IMR-90 (cell line): ENCODE measurements at regions not wholly inside any gene's neighbourhood (a gene's known extent, or its start where the extent isn't known, plus 50 kb on each side); places are given as distances from the start of the nearest gene placed in this dataset.

Experiments
- ATAC-seq: fragments of 200-7000 bp; cut with Tn5 transposase; 2 replicates; pipeline ENCODE4 v1.9.1; 2020; ENCODE audit warnings: low read depth, mild to moderate bottlenecking, moderate library complexity
- BruUV-seq: library from RNA; stranded (reverse); fragments of 400-500 nt; replicated peaks from 2 replicates; lab custom pipeline; 2021; lab: Mats Ljungman, UMichigan
- CTCF ChIA-PET: fragments of 300-600 bp; formaldehyde crosslinking; extraction: SDS; loops from one replicate; lab custom pipeline; 2021; ENCODE audit warnings: antibody characterized with exemption; lab: Yijun Ruan, JAX
- POLR2A ChIA-PET: fragments of 300-600 bp; sonication (Branson Sonifier 250); formaldehyde crosslinking; loops from one replicate; lab custom pipeline; 2022; ENCODE audit warnings: antibody characterized with exemption; ENCODE audit not compliant: unreplicated experiment; lab: Charles Lee
- DNase-seq: peaks from one replicate; pipeline ENCODE4 v3.0.0; 2013
- H2AFZ ChIP-seq: replicated peaks from 2 replicates; pipeline ENCODE3; 2013; ENCODE audit warnings: low read length, mild to moderate bottlenecking; ENCODE audit not compliant: poor library complexity
- H2AK5ac ChIP-seq: 2 replicates; pipeline ENCODE4 v1.6.1; 2013; ENCODE audit warnings: low read depth, low read length, inconsistent platforms
- H2AK9ac ChIP-seq: replicated peaks from 2 replicates; pipeline ENCODE3; 2013; ENCODE audit warnings: mild to moderate bottlenecking, low read depth, low read length, moderate library complexity; ENCODE audit not compliant: poor library complexity
- H2BK120ac ChIP-seq: 2 replicates; pipeline ENCODE4 v1.6.1; 2013; ENCODE audit warnings: low read depth, low read length, inconsistent platforms
- H2BK15ac ChIP-seq: 3 replicates; pipeline ENCODE4 v1.6.1; 2013; ENCODE audit warnings: low read depth, low read length, inconsistent platforms
- H2BK20ac ChIP-seq: 2 replicates; pipeline ENCODE4 v1.6.1; 2013; ENCODE audit warnings: low read depth, mild to moderate bottlenecking, inconsistent platforms, low read length, moderate library complexity
- H2BK5ac ChIP-seq: 2 replicates; pipeline ENCODE4 v1.6.1; 2013; ENCODE audit warnings: mild to moderate bottlenecking, low read depth, low read length, inconsistent platforms; ENCODE audit not compliant: poor library complexity, severe bottlenecking
- H3K14ac ChIP-seq: replicated peaks from 2 replicates; pipeline ENCODE4 v1.6.1; 2013; ENCODE audit warnings: low read depth, low read length, inconsistent platforms
- H3K18ac ChIP-seq: 2 replicates; pipeline ENCODE4 v1.6.1; 2013; ENCODE audit warnings: low read depth, low read length, control low read depth
- H3K23ac ChIP-seq: 2 replicates; pipeline ENCODE4 v1.6.1; 2013; ENCODE audit warnings: low read depth, low read length, inconsistent platforms
- H3K27ac ChIP-seq: 2 replicates; pipeline ENCODE4 v1.5.1; 2013; ENCODE audit warnings: mild to moderate bottlenecking, control low read depth, low read length; ENCODE audit not compliant: insufficient read depth
- H3K27me3 ChIP-seq: 2 replicates; pipeline ENCODE4 v1.6.1; 2013; ENCODE audit warnings: low read length; ENCODE audit not compliant: control insufficient read depth, insufficient read depth
- H3K36me3 ChIP-seq: 2 replicates; pipeline ENCODE4 v1.6.1; 2013; ENCODE audit warnings: low read length, mixed read lengths; ENCODE audit not compliant: control insufficient read depth, insufficient read depth
- H3K4ac ChIP-seq: 2 replicates; pipeline ENCODE4 v1.6.1; 2013; ENCODE audit warnings: low read depth, low read length, inconsistent platforms
- H3K4me1 ChIP-seq: 2 replicates; pipeline ENCODE4 v1.6.1; 2013; ENCODE audit warnings: low read length, mixed read lengths; ENCODE audit not compliant: control insufficient read depth, insufficient read depth
- H3K4me2 ChIP-seq: 2 replicates; pipeline ENCODE4 v1.6.1; 2013; ENCODE audit warnings: low read depth, mild to moderate bottlenecking, control low read depth, low read length, moderate library complexity
- H3K4me3 ChIP-seq: 2 replicates; pipeline ENCODE4 v1.5.1; 2013; ENCODE audit warnings: low read depth, mild to moderate bottlenecking, control low read depth, low read length, moderate library complexity; ENCODE audit not compliant: insufficient read depth
- H3K56ac ChIP-seq: 2 replicates; pipeline ENCODE4 v1.6.1; 2013; ENCODE audit warnings: low read length, inconsistent platforms; ENCODE audit not compliant: insufficient read depth; ENCODE audit errors: extremely low read depth
- H3K79me1 ChIP-seq, 2 experiments: 2 replicates each; pipeline ENCODE4 v1.6.1; 2013; ENCODE audit warnings: low read length in 2 of 2, inconsistent platforms in 1 of 2, low read depth in 1 of 2
- H3K9ac ChIP-seq: 2 replicates; pipeline ENCODE4 v1.6.1; 2013; ENCODE audit warnings: low read depth, low read length, control low read depth
- H3K9me1 ChIP-seq: 2 replicates; pipeline ENCODE4 v1.6.1; 2013; ENCODE audit warnings: low read length, inconsistent platforms; ENCODE audit not compliant: insufficient read depth
- H3K9me3 ChIP-seq: 2 replicates; pipeline ENCODE4 v1.6.1; 2013; ENCODE audit warnings: low read length; ENCODE audit not compliant: control insufficient read depth, insufficient read depth
- H4K20me1 ChIP-seq: 2 replicates; pipeline ENCODE4 v1.6.1; 2013; ENCODE audit warnings: low read length, inconsistent platforms; ENCODE audit not compliant: insufficient read depth
- H4K5ac ChIP-seq: 2 replicates; pipeline ENCODE4 v1.6.1; 2013; ENCODE audit warnings: mild to moderate bottlenecking, low read depth, low read length, control low read depth
- H4K8ac ChIP-seq, 2 experiments: 2 replicates each; pipeline ENCODE4 v1.6.1; 2013; ENCODE audit warnings: low read depth in 2 of 2, low read length in 2 of 2, control low read depth in 1 of 2, inconsistent platforms in 1 of 2
- H4K91ac ChIP-seq: 2 replicates; pipeline ENCODE4 v1.6.1; 2013; ENCODE audit warnings: low read depth, low read length, inconsistent platforms; ENCODE audit not compliant: insufficient read depth
- BHLHE40 ChIP-seq: fragments of 150-350 bp; IDR thresholded peaks from 2 replicates; pipeline ENCODE4 v1.6.1; 2016; ENCODE audit warnings: mild to moderate bottlenecking, low read depth, low read length
- CEBPB ChIP-seq: IDR thresholded peaks from 2 replicates; pipeline ENCODE4 v1.6.1; 2012; ENCODE audit warnings: low read depth, low read length, improper control_type of control experiment
- CHD1 ChIP-seq: IDR thresholded peaks from 2 replicates; pipeline ENCODE4 v1.6.1; 2012; ENCODE audit warnings: low read depth, low read length, improper control_type of control experiment
- ELK1 ChIP-seq: fragments of 150-350 bp; IDR thresholded peaks from 2 replicates; pipeline ENCODE4 v1.6.1; 2016; ENCODE audit warnings: low read depth, mild to moderate bottlenecking, low read length, moderate library complexity, borderline replicate concordance
- FOS ChIP-seq: fragments of 150-350 bp; IDR thresholded peaks from 2 replicates; pipeline ENCODE4 v1.6.1; 2016; ENCODE audit warnings: low read depth, low read length
- MAFK ChIP-seq: IDR thresholded peaks from 2 replicates; pipeline ENCODE4 v1.6.1; 2012; ENCODE audit warnings: low read depth, low read length, improper control_type of control experiment
- MAZ ChIP-seq: IDR thresholded peaks from 2 replicates; pipeline ENCODE4 v1.6.1; 2012; ENCODE audit warnings: low read depth, mild to moderate bottlenecking, low read length, improper control_type of control experiment, moderate library complexity, borderline replicate concordance
- MXI1 ChIP-seq: IDR thresholded peaks from 2 replicates; pipeline ENCODE4 v1.6.1; 2012; ENCODE audit warnings: low read depth, mild to moderate bottlenecking, low read length, moderate library complexity, borderline replicate concordance
- NFE2L2 ChIP-seq: fragments of 150-350 bp; IDR thresholded peaks from 2 replicates; pipeline ENCODE4 v1.6.1; 2016; ENCODE audit warnings: low read depth, mild to moderate bottlenecking, low read length
- POLR2A ChIP-seq: IDR thresholded peaks from 2 replicates; pipeline ENCODE4 v1.6.1; 2012; ENCODE audit warnings: mild to moderate bottlenecking, low read depth, low read length
- RAD21 ChIP-seq: IDR thresholded peaks from 2 replicates; pipeline ENCODE4 v1.6.1; 2012; ENCODE audit warnings: low read length, improper control_type of control experiment
- RCOR1 ChIP-seq: IDR thresholded peaks from 2 replicates; pipeline ENCODE4 v1.6.1; 2012; ENCODE audit warnings: mild to moderate bottlenecking, low read length, improper control_type of control experiment; ENCODE audit not compliant: insufficient replicate concordance
- RFX5 ChIP-seq: IDR thresholded peaks from 2 replicates; pipeline ENCODE4 v1.8.0; 2012; ENCODE audit warnings: low read depth, mild to moderate bottlenecking, low read length, moderate library complexity
- SMC3 ChIP-seq: fragments of 150-350 bp; IDR thresholded peaks from 2 replicates; pipeline ENCODE4 v1.6.1; 2016; ENCODE audit warnings: low read depth, mild to moderate bottlenecking, antibody characterized with exemption, low read length, moderate library complexity
- USF2 ChIP-seq: fragments of 150-350 bp; IDR thresholded peaks from 2 replicates; pipeline ENCODE4 v1.6.1; 2017; ENCODE audit warnings: mild to moderate bottlenecking, antibody characterized with exemption, low read length, low read depth
- WGBS, 2 experiments: methylation state at CpG; one replicate each; pipeline versions ENCODE4 v1.1.5 to v1.1.7; 2013; ENCODE audit warnings: missing lambda C conversion rate in 2 of 2; ENCODE audit not compliant: insufficient read length in 1 of 2; ENCODE audit errors: extremely low coverage in 2 of 2; 5-methylcytosine and 5-hydroxymethylcytosine counted together
- dilution Hi-C: fragments of 300-500 bp; cut with HindIII; formaldehyde crosslinking; loops from one replicate; pipeline ENCODE4 v1.14.3; 2018; ENCODE audit warnings: low sequenced_read_pairs; ENCODE audit not compliant: unreplicated experiment
- in situ Hi-C: fragments of 300-500 bp; cut with MboI; formaldehyde crosslinking; loops from 3 replicates; pipeline ENCODE4 v1.14.3; 2019; ENCODE audit warnings: low sequenced_read_pairs, inconsistent platforms, mixed read lengths
- intact Hi-C: fragments of 100-400 bp; cut with micrococcal nuclease; formaldehyde crosslinking; loops from 2 replicates; pipeline ENCODE4 v1.10.0; 2022
- TF ChIP-seq, protein P1 (sequence below): conservative IDR thresholded peaks from 2 replicates; pipeline ENCODE4 v1.5.1; 2012; ENCODE audit warnings: mild to moderate bottlenecking, low read depth, low read length, improper control_type of control experiment

- ChIA-PET POLR2A (no interaction called here), CTCF (no interaction called here)
- Histone ChIP-seq H2BK15ac (no peak overlapping the region), H3K36me3 (no peaks in the 10 kb centered on the region), H3K14ac (no peak overlapping the region), H2BK120ac (no peak overlapping the region), H4K8ac (no peak overlapping the region), H2BK20ac (no peak overlapping the region), H3K79me1 (no peaks in the 10 kb centered on the region), H2BK5ac (no peak overlapping the region), H3K9me1 (peaks cover 2% of the 10 kb centered on the region; the same call in 1 of the 2 replicates), H2AK9ac (no peak overlapping the region), H3K9me3 (peaks cover 6% of the 10 kb centered on the region), H3K4me2 (no peak overlapping the region), H3K18ac (no peak overlapping the region), H3K56ac (no peak overlapping the region), H4K5ac (no peak overlapping the region), H3K4me1 (peaks cover 5% of the 10 kb centered on the region; the same call in 1 of the 2 replicates), H3K9ac (no peak overlapping the region), H2AFZ (no peak overlapping the region), H3K4me3 (no peak overlapping the region), H4K91ac (no peak overlapping the region), H3K23ac (no peak overlapping the region), H2AK5ac (no peak overlapping the region), H3K27me3 (no peaks in the 10 kb centered on the region), H3K4ac (no peak overlapping the region), H4K20me1 (no peaks in the 10 kb centered on the region), H3K27ac (no peak overlapping the region)
- BruUV-seq = no TSS peak
- peak; percentile 16 for DNase-seq
- WGBS, 2 experiments = no CpG with 5 or more reads among the region's 7 CpGs
- in situ Hi-C loops = no loop called here
- TF ChIP-seq ELK1 (no peak), CEBPB (no peak), MAZ (no peak), RCOR1 (no peak), BHLHE40 (no peak), POLR2A (no peak), RAD21 (no peak), USF2 (no peak), RFX5 (no peak), NFE2L2 (no peak), MXI1 (no peak), SMC3 (no peak), CHD1 (no peak), MAFK (no peak), FOS (no peak)
- TF ChIP-seq, protein P1, sequence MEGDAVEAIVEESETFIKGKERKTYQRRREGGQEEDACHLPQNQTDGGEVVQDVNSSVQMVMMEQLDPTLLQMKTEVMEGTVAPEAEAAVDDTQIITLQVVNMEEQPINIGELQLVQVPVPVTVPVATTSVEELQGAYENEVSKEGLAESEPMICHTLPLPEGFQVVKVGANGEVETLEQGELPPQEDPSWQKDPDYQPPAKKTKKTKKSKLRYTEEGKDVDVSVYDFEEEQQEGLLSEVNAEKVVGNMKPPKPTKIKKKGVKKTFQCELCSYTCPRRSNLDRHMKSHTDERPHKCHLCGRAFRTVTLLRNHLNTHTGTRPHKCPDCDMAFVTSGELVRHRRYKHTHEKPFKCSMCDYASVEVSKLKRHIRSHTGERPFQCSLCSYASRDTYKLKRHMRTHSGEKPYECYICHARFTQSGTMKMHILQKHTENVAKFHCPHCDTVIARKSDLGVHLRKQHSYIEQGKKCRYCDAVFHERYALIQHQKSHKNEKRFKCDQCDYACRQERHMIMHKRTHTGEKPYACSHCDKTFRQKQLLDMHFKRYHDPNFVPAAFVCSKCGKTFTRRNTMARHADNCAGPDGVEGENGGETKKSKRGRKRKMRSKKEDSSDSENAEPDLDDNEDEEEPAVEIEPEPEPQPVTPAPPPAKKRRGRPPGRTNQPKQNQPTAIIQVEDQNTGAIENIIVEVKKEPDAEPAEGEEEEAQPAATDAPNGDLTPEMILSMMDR = no peak
- intact Hi-C loops = loop anchor here (1.0 kb wide), 1 partner anchor 201 kb away; no protein-coding TSS in a partner anchor
- no peak for ATAC-seq
- dilution Hi-C loops = no loop called here
Observed at GRCh38 chr5:142521706-142522105, 164.2 kb downstream of the FGF1 start.
